CD4-positive, alpha-beta T cell (primary cell): ENCODE measurements at regions not wholly inside any gene's neighbourhood (a gene's known extent, or its start where the extent isn't known, plus 50 kb on each side); places are given as distances from the start of the nearest gene placed in this dataset.

ENCODE experiments used
- ATAC-seq: fragments of 200-7000 bp; cut with Tn5 transposase; one replicate; pipeline ENCODE4 v1.10.0; 2022; ENCODE audit warnings: mild to moderate bottlenecking; ENCODE audit not compliant: poor library complexity
- CTCF ChIA-PET: fragments of 350-600 bp; sonication (Branson Sonifier 250); formaldehyde crosslinking; loops from one replicate; lab custom pipeline; 2021; ENCODE audit warnings: antibody characterized with exemption, inconsistent platforms; lab: Charles Lee
- POLR2A ChIA-PET: fragments of 350-600 bp; sonication (Branson Sonifier 250); formaldehyde crosslinking; loops from one replicate; lab custom pipeline; 2021; ENCODE audit warnings: antibody characterized with exemption, inconsistent platforms; lab: Charles Lee
- DNase-seq, 14 experiments: peaks; one replicate each; pipeline ENCODE4 v3.0.0-alpha.2; 2013 to 2020; ENCODE audit warnings: mixed read lengths in 2 of 14
- H3K27ac ChIP-seq, 2 donors: one replicate each; pipeline versions ENCODE4 v1.5.1 to v1.7.0; 2013; ENCODE audit warnings: low read length in 2 of 2, low read depth in 1 of 2, mild to moderate bottlenecking in 1 of 2
- H3K27me3 ChIP-seq, 2 experiments: 1 replicate in 1 of 2; 2 replicates in 1 of 2; pipeline versions ENCODE4 v1.6.1 to v1.7.0; 2013; ENCODE audit warnings: low read length in 2 of 2, control low read depth in 1 of 2, mild to moderate bottlenecking in 1 of 2, moderate library complexity in 1 of 2; ENCODE audit not compliant: insufficient read depth in 2 of 2, control insufficient read depth in 1 of 2
- H3K36me3 ChIP-seq: one replicate; pipeline ENCODE4 v1.6.1; 2013; ENCODE audit warnings: low read length, control low read depth; ENCODE audit not compliant: insufficient read depth
- H3K4me1 ChIP-seq: one replicate; pipeline ENCODE4 v1.6.1; 2013; ENCODE audit warnings: low read length, control low read depth; ENCODE audit not compliant: insufficient read depth
- H3K4me3 ChIP-seq: one replicate; pipeline ENCODE4 v1.5.1; 2013; ENCODE audit warnings: mild to moderate bottlenecking, low read length, moderate library complexity
- H3K9me3 ChIP-seq, 2 experiments: 1 replicate in 1 of 2; 2 replicates in 1 of 2; pipeline versions ENCODE4 v1.6.1 to v1.7.0; 2013; ENCODE audit warnings: low read length in 2 of 2, mild to moderate bottlenecking in 2 of 2, control low read depth in 1 of 2, moderate library complexity in 1 of 2; ENCODE audit not compliant: control insufficient read depth in 1 of 2, insufficient read depth in 1 of 2
- H3K27ac Mint-ChIP-seq: one replicate; pipeline ENCODE4 v1.8.0; 2020; ENCODE audit warnings: mixed read lengths
- H3K27me3 Mint-ChIP-seq: one replicate; pipeline ENCODE4 v1.8.0; 2021; ENCODE audit warnings: mixed read lengths
- H3K36me3 Mint-ChIP-seq: one replicate; pipeline ENCODE4 v1.8.0; 2021; ENCODE audit warnings: low read depth, mixed read lengths
- H3K4me1 Mint-ChIP-seq: one replicate; pipeline ENCODE4 v1.8.0; 2021; ENCODE audit warnings: low read depth, mixed read lengths
- H3K4me3 Mint-ChIP-seq: one replicate; pipeline ENCODE4 v1.8.0; 2020; ENCODE audit warnings: mild to moderate bottlenecking, mixed read lengths
- H3K9me3 Mint-ChIP-seq: one replicate; pipeline ENCODE4 v1.8.0; 2020; ENCODE audit warnings: mixed read lengths
- CTCF ChIP-seq: fragments of 200-600 bp; IDR thresholded peaks from one replicate; pipeline ENCODE4 v1.8.0; 2022; ENCODE audit warnings: antibody characterized with exemption, mild to moderate bottlenecking
- intact Hi-C, 2 experiments: fragments of 100-400 bp; cut with DNase I in 1 of 2; cut with micrococcal nuclease in 1 of 2; formaldehyde crosslinking; loops; one replicate each; pipeline versions ENCODE4 v1.15.1 to v1.9.0; 2023 to 2025; cut with DNase I, micrococcal nuclease

DNA sequence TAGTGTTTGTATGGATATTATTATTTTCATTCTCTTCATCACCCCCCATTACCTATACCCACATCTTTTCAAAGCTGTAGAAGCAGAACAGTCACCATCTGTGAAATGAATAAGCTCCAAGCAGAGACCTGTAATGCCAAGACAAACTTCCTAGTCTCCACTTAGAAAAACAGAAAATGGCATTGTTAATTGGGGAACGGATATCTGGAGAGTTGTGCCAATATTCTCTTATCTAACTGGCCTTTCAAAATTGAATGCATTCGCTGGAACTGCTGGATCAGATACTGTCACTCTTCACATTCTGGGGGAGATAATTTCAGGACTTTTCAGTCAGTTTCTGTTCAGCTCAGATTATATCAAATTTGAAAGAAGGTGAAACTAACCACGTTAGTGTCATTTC lies 464.4 kb upstream of the GOT2 start:
- H3K27ac ChIP-seq, result no peak overlapping the region
- Mint-ChIP-seq H3K27me3 (no peaks in the 10 kb centered on the region), H3K9me3 (peaks cover 2% of the 10 kb centered on the region), H3K36me3 (no peaks in the 10 kb centered on the region), H3K4me1 (no peaks in the 10 kb centered on the region), H3K27ac (no peak overlapping the region), H3K4me3 (no peak overlapping the region)
- no peak for TF ChIP-seq CTCF
- intact Hi-C loops, result no loop called here
- ATAC-seq, result no peak
- H3K4me3 ChIP-seq, result no peak overlapping the region
- no peak for DNase-seq
- ChIA-PET CTCF (no interaction called here), POLR2A (no interaction called here)
- no peaks in the 10 kb centered on the region for H3K27me3 ChIP-seq
- no peaks in the 10 kb centered on the region for H3K36me3 ChIP-seq
- H3K4me1 ChIP-seq, result no peaks in the 10 kb centered on the region
- H3K9me3 ChIP-seq, result no peaks in the 10 kb centered on the region

GRCh38 chr16:59195242-59195641 lies 461.1 kb upstream of the GOT2 start:
- Mint-ChIP-seq H3K9me3 (peaks cover 4% of the 10 kb centered on the region), H3K4me3 (no peak overlapping the region), H3K36me3 (no peaks in the 10 kb centered on the region), H3K4me1 (no peaks in the 10 kb centered on the region), H3K27me3 (no peaks in the 10 kb centered on the region), H3K27ac (no peak overlapping the region)
- ChIA-PET CTCF (no interaction called here), POLR2A (no interaction called here)
- no peaks in the 10 kb centered on the region for H3K27me3 ChIP-seq
- no peak for DNase-seq
- ATAC-seq, result no peak
- H3K27ac ChIP-seq, result no peak overlapping the region
- intact Hi-C loops, result no loop called here
- TF ChIP-seq CTCF, result no peak
- H3K4me3 ChIP-seq, result no peak overlapping the region
- no peaks in the 10 kb centered on the region for H3K4me1 ChIP-seq
- H3K36me3 ChIP-seq, result no peaks in the 10 kb centered on the region
- H3K9me3 ChIP-seq, result no peaks in the 10 kb centered on the region

DNA sequence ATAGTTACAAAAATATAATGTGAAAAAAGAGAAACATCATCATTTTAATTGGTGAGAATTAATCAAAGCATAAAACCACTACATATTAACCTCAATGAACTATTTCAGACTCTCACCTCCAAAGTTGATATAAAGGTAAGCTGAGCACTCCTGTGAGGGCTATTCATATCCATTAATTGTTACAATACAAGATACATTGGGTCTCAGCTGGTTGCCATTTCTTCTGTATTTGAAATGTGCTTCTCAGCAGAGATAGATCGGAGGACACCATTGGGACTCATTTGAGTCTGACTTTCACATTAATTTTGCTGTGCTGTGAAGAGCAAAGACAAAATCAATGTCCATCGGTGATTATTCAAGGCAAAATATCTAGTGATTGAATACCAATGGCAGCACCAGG lies 459.5 kb upstream of the GOT2 start:
- CTCF ChIA-PET, result no interaction called here
- H3K9me3 Mint-ChIP-seq, result peaks cover 4% of the 10 kb centered on the region
- Histone ChIP-seq H3K4me3 (no peak overlapping the region), H3K9me3 (no peaks in the 10 kb centered on the region), H3K27me3 (no peaks in the 10 kb centered on the region), H3K27ac (no peak overlapping the region), H3K36me3 (no peaks in the 10 kb centered on the region), H3K4me1 (no peaks in the 10 kb centered on the region)
- ATAC-seq (no peak), DNase-seq (no peak)
- intact Hi-C loops, result no loop called here
- H3K27me3 Mint-ChIP-seq, result no peaks in the 10 kb centered on the region
- POLR2A ChIA-PET, result no interaction called here
- no peak overlapping the region for H3K4me3 Mint-ChIP-seq
- no peaks in the 10 kb centered on the region for H3K36me3 Mint-ChIP-seq
- no peak overlapping the region for H3K27ac Mint-ChIP-seq
- H3K4me1 Mint-ChIP-seq, result no peaks in the 10 kb centered on the region
- no peak for TF ChIP-seq CTCF
